ENCODE measurements at regions not wholly inside any gene's neighbourhood (a gene's known extent, or its start where the extent isn't known, plus 50 kb on each side); places are given as distances from the start of the nearest gene placed in this dataset.

GRCh38 chr13:109642358-109642757 lies 144.0 kb downstream of the IRS2 start:
- no peak for DNase-seq

DNA sequence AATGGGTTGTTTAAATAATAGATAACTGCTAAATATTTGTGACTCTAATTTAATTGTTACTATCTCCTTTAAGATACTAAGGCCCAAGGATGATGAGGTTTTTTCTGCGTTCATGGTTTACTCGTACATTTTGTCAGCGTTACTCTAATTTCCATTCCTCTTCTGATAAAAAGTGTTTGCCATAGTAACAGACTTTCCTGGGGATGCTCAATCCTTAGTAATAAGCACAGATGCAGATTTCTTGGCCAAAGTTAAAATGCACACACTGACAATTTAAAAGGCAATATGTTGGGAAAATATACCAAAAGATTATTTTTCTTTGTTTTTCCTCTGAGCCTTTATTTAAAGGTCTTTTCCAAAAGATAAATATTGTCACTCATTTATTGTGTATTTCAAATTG lies 149.6 kb downstream of the IRS2 start:
- no peak for DNase-seq

DNA sequence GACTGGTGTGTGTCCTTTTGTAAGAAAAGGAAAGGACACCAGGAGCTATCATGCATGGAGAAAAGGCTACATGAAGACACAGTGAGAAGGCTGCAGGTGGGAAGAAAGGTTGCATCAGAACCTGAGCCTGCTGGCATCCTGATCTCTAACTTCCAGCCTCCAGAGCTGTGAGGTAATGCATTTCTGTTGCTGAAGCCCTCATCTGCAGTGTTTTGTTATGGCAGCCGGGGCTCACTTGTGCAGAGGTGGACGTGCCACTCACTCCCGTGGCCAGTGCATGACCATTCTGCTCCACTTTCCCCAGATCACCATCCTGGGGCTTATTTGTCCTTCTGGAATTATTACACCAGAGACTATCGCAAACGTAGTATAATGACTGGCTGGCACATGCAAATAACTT lies 155.3 kb downstream of the IRS2 start:
- no peak for DNase-seq

DNA sequence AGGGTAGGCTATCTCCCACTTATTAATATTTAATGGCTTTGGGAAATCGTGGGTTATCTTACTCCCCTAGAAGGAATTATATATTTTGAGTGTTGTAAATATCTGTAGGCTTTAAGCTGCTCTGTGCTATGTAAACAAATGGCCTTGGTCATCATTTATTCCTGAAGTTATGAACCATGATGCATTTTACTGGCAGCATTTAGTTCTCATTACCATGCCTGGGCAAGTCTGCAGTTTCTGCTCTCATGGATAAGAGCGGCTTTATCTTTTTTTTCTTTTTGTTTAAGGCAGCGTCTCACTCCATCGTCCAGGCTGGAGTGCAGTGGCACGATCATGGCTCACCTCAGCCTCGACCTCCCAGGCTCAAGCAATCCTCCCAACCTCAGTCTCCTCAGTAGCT lies 156.1 kb downstream of the IRS2 start:
- no peak for DNase-seq

DNA sequence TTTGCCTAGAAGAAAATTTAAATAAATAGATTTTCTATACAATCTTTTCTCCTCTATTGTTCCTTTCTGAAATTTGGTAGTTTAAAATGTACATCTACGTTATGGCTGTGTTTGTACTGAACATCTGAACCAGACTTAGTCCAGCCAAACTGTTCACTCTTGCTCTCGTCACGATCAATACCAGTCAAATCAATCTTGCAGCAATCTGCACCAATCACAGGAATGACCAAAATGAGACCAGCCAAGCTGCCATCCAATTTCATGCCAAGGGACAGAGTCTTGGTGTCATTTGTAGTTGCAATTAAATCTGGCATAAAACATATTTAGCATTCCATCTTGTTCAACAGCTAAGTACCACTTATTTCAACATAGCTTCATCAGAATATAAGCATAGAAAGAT lies 156.6 kb downstream of the IRS2 start:
- no peak for DNase-seq

- DNase-seq: no peak
Measured at GRCh38 chr13:109628251-109628699, 158.1 kb downstream of the IRS2 start.

DNA sequence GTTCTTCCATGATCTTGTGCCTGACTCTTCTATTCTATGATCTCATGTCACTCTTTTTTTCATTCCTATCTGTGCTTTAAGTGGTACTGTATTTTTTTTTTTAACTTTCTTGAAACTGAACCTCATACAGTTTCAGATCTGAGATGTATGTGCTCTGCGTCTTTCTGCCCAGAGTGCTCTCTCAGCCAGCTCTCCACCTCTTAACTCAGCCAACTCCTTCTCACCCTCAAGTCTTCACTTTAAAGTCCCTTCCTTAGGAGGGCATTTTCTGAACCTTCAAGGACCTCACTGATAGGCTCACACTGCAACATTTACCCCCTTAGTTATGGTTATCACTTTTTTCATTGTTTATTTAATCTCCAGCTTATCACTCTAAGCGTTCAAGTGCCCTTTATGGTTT lies 158.7 kb downstream of the IRS2 start:
- DNase-seq: no peak

DNA sequence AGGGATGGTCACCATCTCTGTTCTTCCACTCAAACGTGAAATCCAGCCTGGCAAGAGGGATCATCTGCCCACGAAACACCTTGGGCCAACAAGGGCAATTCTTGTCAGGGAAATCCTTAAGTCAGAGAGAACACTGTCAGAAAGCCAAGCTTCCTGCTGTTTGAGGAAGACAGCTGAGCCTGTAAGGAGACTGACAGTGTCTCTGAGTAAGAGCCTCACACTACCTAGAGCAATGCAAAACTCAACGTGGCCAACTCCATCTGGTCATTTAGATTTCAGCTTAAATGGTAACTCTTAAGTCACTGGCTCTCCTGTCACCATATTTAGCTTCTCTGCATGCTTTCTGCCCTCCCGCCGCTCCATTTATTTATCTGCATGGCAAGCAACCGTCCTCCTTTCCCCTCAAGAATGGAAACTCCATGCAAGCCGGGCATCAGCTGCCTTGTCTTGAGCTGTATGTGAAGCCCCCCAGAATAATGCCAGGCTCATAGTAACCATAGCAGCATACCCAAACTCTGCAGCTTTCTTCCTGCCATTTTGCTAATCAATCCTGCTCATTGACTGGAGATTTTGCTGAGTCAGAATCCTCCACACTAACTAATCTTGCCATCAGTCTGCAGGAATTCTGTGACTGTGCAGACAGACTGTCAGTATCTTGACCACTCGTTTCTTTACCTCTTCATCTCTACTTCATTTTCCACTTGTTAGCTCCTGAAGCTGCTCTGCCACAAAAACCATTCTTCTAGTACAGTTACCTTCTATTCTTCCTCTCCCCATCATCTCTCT lies 159.8 kb downstream of the IRS2 start:
- no peak for DNase-seq

GRCh38 chr13:109625156-109625555 lies 161.2 kb downstream of the IRS2 start:
- DNase-seq: no peak

GRCh38 chr13:109622006-109622405 lies 164.4 kb downstream of the IRS2 start:
- no peak for DNase-seq

- DNase-seq: no peak
Measured at GRCh38 chr13:109615721-109616420, 170.5 kb downstream of the IRS2 start.

GRCh38 chr13:109611912-109612691 lies 174.3 kb downstream of the IRS2 start:
- DNase-seq: no peak

DNA sequence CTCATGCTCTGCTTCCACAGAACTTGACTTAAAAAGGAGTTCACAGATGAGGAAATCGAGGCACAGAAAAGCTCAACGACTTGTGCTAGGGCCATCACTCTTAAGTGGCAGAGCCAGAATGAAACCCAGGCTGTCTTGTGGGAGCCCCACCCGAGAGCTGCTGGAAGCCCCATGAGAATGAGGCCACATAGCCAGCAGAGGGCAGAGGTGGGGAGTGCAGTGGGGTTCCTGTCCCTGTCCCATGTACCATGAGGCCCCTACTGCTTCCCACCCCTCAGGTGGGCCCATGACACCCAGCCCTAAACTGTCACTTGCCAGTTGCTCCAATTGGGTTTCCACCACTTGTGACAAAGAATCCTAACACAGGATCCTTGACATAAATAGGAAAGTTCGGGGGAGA lies 175.9 kb downstream of the IRS2 start:
- no peak for DNase-seq

DNA sequence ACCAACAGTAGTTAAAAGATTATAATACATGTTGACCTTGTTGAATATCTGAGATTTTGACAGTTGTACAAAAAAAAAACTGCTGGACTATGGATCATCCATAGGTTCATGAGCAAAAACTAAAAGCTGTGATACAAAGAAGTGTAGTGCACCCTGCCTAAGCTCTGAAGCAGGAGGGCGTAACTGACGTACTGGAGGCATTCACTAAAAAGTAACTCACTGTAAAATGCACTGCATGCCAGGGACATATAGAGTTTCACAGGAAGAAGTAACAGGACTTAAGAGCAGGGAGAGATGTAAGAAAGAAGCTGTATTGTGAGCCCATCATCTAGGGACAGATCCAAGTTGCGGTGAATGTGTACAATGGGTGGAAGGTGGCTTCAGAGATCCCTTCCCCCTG lies 177.9 kb downstream of the IRS2 start:
- DNase-seq: no peak

- no peak for DNase-seq
Measured at GRCh38 chr13:109608059-109608458, 178.3 kb downstream of the IRS2 start.

- DNase-seq: no peak
Measured at GRCh38 chr13:109606520-109606919, 179.9 kb downstream of the IRS2 start.

GRCh38 chr13:109605846-109606245 lies 180.5 kb downstream of the IRS2 start:
- DNase-seq: no peak

DNA sequence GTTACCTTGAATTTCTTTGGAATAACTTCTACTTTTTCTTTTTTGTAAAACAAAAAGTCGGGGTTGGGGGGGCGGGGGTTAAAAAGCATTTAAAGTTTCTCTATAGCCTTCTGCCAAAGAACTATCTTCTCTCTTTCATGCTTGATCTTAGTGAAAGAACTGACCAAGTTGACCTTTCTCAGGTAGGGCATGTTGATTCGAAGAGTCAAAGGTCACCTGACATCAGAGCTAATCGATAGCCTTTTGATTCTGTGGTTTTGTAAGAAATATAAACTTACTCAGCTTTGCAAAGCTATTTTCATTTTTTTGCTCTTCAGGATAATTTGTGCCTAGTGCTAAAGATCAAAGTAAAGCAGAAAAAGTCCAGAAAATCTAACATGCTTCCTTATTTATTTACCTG lies 181.5 kb downstream of the IRS2 start:
- DNase-seq: no peak

- no peak for DNase-seq
Measured at GRCh38 chr13:109602356-109602755, 184.0 kb downstream of the IRS2 start.

- no peak for DNase-seq
Measured at GRCh38 chr13:109599901-109600657, 186.3 kb downstream of the IRS2 start.

GRCh38 chr13:109595471-109595870 lies 190.9 kb downstream of the IRS2 start:
- no peak for DNase-seq

DNA sequence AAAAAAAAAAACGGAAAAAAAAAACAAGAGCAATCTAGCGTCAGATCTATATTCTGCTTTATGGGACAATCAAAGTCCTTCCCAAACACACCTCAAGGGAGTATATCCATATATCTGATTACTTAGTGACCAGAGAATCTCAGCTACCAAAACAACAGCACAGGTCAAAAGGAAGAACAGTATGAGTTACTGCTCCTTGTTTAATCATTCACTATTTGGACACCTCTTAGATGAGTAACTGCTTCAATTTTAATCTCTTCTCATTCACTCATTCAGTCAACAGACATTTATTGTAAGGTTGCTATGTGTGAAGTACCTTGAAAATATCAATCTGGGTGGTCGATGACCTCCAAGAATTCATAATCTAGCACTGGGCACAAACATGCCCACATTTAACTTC lies 193.2 kb downstream of the IRS2 start:
- no peak for DNase-seq

DNA sequence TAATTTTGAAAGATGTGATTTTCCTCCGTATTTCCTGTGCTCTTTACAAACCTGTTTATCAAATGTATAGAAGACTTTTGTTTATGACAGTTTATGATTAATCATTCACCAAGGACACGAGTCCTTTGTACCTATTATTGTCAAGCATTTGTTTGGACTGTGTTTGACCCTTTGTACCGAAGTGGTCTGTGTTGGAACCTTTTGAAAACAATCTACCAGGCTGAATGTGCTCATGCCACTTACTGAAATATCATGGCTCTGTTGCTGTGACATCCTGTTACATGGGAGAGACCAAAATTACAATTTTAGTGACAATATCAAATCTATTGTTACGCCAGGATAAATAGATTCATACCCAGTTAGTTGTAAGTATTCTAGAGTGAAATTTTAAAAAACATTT lies 193.6 kb downstream of the IRS2 start:
- no peak for DNase-seq
